Bronchial epithelial cell (primary cell): ENCODE measurements at regions not wholly inside any gene's neighbourhood (a gene's known extent, or its start where the extent isn't known, plus 50 kb on each side); places are given as distances from the start of the nearest gene placed in this dataset.

Experiments used
- DNase-seq: peaks from one replicate; pipeline ENCODE4 v3.0.0-alpha.2; 2010; ENCODE audit warnings: low read depth
- FAIRE-seq: peaks from 2 replicates; lab custom pipeline; 2011; peaks lifted over from hg19 to GRCh38; lab: Jason Lieb, UNC
- H3K27me3 ChIP-seq: 2 replicates; pipeline ENCODE4 v1.5.1; 2011; ENCODE audit warnings: low read length; ENCODE audit not compliant: control insufficient read depth, insufficient read depth
- H3K36me3 ChIP-seq: 2 replicates; pipeline ENCODE4 v1.5.1; 2011; ENCODE audit warnings: low read length; ENCODE audit not compliant: control insufficient read depth, insufficient read depth
- H3K4me3 ChIP-seq: 2 replicates; pipeline ENCODE4 v1.5.1; 2011; ENCODE audit warnings: mild to moderate bottlenecking, low read depth, low read length, control low read depth
- TF ChIP-seq, protein P1 (sequence below): IDR thresholded peaks from 2 replicates; pipeline ENCODE4 v1.5.1; 2011; ENCODE audit warnings: mild to moderate bottlenecking, moderate library complexity, low read length, control low read depth, inconsistent platforms; ENCODE audit not compliant: insufficient read depth, severe bottlenecking

DNA sequence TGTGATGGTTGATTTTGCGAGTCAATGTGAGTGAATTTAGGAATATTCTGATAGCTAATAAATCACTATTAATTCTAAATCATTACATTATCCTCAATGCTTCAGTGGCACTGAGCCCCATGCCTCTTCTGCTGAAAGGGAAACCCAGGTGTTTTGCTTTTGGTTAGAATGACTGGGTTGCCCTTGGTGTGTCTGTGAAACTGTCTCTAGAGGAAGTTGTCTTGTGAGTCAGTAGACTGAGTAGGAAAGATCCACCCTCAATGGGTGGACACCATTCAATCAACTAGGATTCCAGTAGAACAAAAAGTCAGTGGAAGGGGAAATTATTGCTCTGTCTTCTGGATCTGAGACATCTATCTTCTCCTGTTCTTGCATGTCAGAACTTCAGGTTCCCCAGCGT lies 472.4 kb downstream of the ANKRD7 start:
- H3K4me3 ChIP-seq: no peak overlapping the region
- H3K27me3 ChIP-seq: no peaks in the 10 kb centered on the region
- TF ChIP-seq, protein P1, sequence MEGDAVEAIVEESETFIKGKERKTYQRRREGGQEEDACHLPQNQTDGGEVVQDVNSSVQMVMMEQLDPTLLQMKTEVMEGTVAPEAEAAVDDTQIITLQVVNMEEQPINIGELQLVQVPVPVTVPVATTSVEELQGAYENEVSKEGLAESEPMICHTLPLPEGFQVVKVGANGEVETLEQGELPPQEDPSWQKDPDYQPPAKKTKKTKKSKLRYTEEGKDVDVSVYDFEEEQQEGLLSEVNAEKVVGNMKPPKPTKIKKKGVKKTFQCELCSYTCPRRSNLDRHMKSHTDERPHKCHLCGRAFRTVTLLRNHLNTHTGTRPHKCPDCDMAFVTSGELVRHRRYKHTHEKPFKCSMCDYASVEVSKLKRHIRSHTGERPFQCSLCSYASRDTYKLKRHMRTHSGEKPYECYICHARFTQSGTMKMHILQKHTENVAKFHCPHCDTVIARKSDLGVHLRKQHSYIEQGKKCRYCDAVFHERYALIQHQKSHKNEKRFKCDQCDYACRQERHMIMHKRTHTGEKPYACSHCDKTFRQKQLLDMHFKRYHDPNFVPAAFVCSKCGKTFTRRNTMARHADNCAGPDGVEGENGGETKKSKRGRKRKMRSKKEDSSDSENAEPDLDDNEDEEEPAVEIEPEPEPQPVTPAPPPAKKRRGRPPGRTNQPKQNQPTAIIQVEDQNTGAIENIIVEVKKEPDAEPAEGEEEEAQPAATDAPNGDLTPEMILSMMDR: no peak
- H3K36me3 ChIP-seq: no peaks in the 10 kb centered on the region
- FAIRE-seq: no peak
- DNase-seq: no peak

- no peaks in the 10 kb centered on the region for H3K27me3 ChIP-seq
- DNase-seq (no peak), FAIRE-seq (no peak)
- TF ChIP-seq, protein P1: no peak
- H3K4me3 ChIP-seq: no peak overlapping the region
- no peaks in the 10 kb centered on the region for H3K36me3 ChIP-seq
Measured at GRCh38 chr7:118699222-118699621, 474.7 kb downstream of the ANKRD7 start.

- FAIRE-seq: no peak
- TF ChIP-seq, protein P1: no peak
- no peaks in the 10 kb centered on the region for H3K36me3 ChIP-seq
- no peak for DNase-seq
- H3K4me3 ChIP-seq: no peak overlapping the region
- H3K27me3 ChIP-seq: no peaks in the 10 kb centered on the region
Measured at GRCh38 chr7:118708741-118709140, 484.2 kb downstream of the ANKRD7 start.

- DNase-seq: no peak
- no peaks in the 10 kb centered on the region for H3K27me3 ChIP-seq
- TF ChIP-seq, protein P1: no peak
- H3K4me3 ChIP-seq: no peak overlapping the region
- no peaks in the 10 kb centered on the region for H3K36me3 ChIP-seq
- FAIRE-seq: no peak
Measured at GRCh38 chr7:118711688-118712087, 487.2 kb downstream of the ANKRD7 start.

- no peak for DNase-seq
- TF ChIP-seq, protein P1: no peak
- no peaks in the 10 kb centered on the region for H3K27me3 ChIP-seq
- FAIRE-seq: no peak
- H3K36me3 ChIP-seq: no peaks in the 10 kb centered on the region
- H3K4me3 ChIP-seq: no peak overlapping the region
Measured at GRCh38 chr7:118713039-118713438, 488.5 kb downstream of the ANKRD7 start.

DNA sequence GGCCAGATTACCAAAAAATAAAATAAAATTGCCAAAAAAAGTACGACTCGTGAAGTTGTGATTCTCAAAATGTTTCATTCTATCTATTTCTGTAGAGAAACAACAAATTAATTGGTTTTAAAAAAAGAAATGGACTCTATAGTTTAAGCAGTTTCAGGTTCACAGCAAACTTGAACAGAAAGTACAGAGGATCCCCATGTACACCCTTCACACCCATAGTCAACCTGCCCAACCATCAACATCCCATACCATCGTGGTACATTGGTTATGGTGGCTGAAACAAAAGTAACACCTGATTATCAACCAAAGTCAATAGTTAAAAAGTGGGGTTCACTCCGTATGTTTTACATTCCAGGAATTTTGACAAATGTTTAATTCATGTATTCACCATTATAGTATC lies 496.1 kb downstream of the ANKRD7 start:
- TF ChIP-seq, protein P1: no peak
- H3K27me3 ChIP-seq: no peaks in the 10 kb centered on the region
- no peak for FAIRE-seq
- no peak overlapping the region for H3K4me3 ChIP-seq
- DNase-seq: no peak
- no peaks in the 10 kb centered on the region for H3K36me3 ChIP-seq
